Tibial artery (tissue), 4 donors: ENCODE measurements at regions not wholly inside any gene's neighbourhood (a gene's known extent, or its start where the extent isn't known, plus 50 kb on each side); places are given as distances from the start of the nearest gene placed in this dataset.

Experiments
- DNase-seq, 2 donors: peaks; one replicate each; pipeline ENCODE4 v3.0.0-alpha.2; 2019
- H3K27ac ChIP-seq, 2 donors: fragments of 200-600 bp; sonication (generic) in 1 of 2; 1 replicate in 1 of 2; 2 replicates in 1 of 2; pipeline ENCODE4 v1.5.1; 2018 to 2019; ENCODE audit warnings: mild to moderate bottlenecking in 1 of 2
- H3K27me3 ChIP-seq, 2 donors: fragments of 200-600 bp; sonication (generic) in 1 of 2; one replicate each; pipeline versions ENCODE4 v1.5.1 to v1.6.0; 2016 to 2019
- H3K36me3 ChIP-seq, 3 donors: fragments of 200-600 bp; sonication (generic) in 2 of 3; one replicate each; pipeline ENCODE4 v1.5.1; 2016 to 2019; ENCODE audit warnings: mild to moderate bottlenecking in 2 of 3
- H3K4me1 ChIP-seq, 4 donors: fragments of 200-600 bp; sonication (generic) in 2 of 4; 1 replicate in 3 of 4; 2 replicates in 1 of 4; pipeline ENCODE4 v1.5.1; 2016 to 2019
- H3K4me3 ChIP-seq, 2 donors: fragments of 200-600 bp; sonication (generic) in 1 of 2; 1 replicate in 1 of 2; 2 replicates in 1 of 2; pipeline ENCODE4 v1.5.1; 2018 to 2019; ENCODE audit warnings: mild to moderate bottlenecking in 2 of 2
- H3K9me3 ChIP-seq, 3 donors: fragments of 200-600 bp; sonication (generic) in 1 of 3; one replicate each; pipeline ENCODE4 v1.5.1; 2016 to 2019
- intact Hi-C: fragments of 100-400 bp; cut with DNase I; formaldehyde crosslinking; loops from one replicate; pipeline ENCODE4 v1.15.0; 2023; ENCODE audit warnings: low total_unique reads
- TF ChIP-seq, protein P1 (sequence below), 2 experiments: fragments of 200-600 bp in 1 of 2; fragments of 450-650 bp in 1 of 2; IDR thresholded peaks; one replicate each; pipeline ENCODE4 v1.5.1; 2017 to 2019; ENCODE audit warnings: antibody characterized with exemption in 2 of 2, mild to moderate bottlenecking in 1 of 2, moderate library complexity in 1 of 2

DNA sequence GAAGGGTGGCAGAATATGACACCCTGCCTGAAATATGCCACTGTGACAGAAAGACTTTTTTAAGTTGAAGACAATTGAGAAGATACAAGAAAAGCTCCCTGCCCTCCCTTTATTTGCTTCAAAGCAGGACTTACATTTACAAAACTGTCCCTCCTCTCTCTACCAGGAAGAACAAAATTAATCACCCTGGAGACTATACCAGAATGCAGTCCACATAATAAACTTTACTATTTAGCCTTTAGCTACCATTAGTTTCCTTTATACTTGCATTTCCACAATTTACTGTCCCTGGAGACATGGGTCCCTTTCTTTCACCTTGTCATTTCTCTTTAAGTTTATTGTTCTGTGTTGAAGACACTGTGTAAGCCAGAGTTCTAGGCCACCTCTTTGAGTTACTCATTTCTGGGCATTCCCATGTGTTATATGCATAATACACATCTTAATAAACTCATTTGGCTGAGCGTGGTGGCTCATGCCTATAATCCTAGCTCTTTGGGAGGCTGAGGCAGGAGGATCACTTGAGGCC, 238.8 kb downstream of the RFC3 start:
- TF ChIP-seq, protein P1, sequence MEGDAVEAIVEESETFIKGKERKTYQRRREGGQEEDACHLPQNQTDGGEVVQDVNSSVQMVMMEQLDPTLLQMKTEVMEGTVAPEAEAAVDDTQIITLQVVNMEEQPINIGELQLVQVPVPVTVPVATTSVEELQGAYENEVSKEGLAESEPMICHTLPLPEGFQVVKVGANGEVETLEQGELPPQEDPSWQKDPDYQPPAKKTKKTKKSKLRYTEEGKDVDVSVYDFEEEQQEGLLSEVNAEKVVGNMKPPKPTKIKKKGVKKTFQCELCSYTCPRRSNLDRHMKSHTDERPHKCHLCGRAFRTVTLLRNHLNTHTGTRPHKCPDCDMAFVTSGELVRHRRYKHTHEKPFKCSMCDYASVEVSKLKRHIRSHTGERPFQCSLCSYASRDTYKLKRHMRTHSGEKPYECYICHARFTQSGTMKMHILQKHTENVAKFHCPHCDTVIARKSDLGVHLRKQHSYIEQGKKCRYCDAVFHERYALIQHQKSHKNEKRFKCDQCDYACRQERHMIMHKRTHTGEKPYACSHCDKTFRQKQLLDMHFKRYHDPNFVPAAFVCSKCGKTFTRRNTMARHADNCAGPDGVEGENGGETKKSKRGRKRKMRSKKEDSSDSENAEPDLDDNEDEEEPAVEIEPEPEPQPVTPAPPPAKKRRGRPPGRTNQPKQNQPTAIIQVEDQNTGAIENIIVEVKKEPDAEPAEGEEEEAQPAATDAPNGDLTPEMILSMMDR (IDR thresholded peaks at IDR 0.05): no peak
- Histone ChIP-seq H3K27ac (no peak overlapping the region), H3K27me3 (no peaks in the 10 kb centered on the region), H3K9me3 (peaks cover 0 to 6% (median 0%) of the 10 kb centered on the region in 3 donors), H3K36me3 (no peaks in the 10 kb centered on the region), H3K4me1 (no peaks in the 10 kb centered on the region), H3K4me3 (no peak overlapping the region)
- no peak for DNase-seq
- intact Hi-C loops: no loop called here

DNA sequence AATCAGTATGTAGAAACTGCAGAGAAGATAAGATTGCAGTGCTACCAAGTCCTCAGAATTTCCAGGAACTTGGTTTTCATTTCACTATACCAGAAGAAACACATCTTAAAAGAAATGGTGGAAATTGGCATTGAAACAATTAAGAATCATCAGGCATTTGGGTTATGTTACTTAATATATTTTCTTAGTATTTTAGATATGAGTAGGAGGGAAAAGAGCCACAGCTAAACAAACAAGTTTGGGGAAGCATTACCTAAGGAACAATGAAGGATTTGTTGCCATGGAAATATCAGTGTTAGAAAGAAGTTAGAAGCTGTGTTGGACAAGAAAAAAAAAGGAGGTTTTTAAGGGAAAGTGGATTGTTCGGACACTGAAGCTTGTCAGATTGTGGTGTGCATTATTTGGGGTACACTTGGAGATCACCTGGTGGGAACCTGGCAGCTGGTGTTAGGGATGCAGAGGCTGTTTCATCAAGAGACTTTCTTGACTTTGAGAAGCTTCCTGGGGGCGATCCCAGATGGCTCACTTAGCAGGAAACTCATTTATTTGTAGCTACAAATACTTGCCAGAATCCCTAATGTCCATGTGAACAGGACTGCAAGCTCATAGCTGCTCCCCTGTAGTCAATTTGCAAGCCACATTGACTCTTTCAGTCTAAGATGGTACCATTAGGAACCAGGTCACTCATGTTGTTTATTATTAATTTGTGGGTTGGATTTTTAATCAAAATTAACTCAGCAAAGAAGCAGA, 246.7 kb downstream of the RFC3 start:
- intact Hi-C loops: no loop called here
- H3K9me3 ChIP-seq: no peaks in the 10 kb centered on the region
- no peak for DNase-seq
- no peak overlapping the region for H3K4me3 ChIP-seq
- no peaks in the 10 kb centered on the region for H3K4me1 ChIP-seq
- no peak overlapping the region for H3K27ac ChIP-seq
- no peaks in the 10 kb centered on the region for H3K27me3 ChIP-seq
- TF ChIP-seq, protein P1 (IDR thresholded peaks at IDR 0.05): no peak
- H3K36me3 ChIP-seq: no peaks in the 10 kb centered on the region

DNA sequence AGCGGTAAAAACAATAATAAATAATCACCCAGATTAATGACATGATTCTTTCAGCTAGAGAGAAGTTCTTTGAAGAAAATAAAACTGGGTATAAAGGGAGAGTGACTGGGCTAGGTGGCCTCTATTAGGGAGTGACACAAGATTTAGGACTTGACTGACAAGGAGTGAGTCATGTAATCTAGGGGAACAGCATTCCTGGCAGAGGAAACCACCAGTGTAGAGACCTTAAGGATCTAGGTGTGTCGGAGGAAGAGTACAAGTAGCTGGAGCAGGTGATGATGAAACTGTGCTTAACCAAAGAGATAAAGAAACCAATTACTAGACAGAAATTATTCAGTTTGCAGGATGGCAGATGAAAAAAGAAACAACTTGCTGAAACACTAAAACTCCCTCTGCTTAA, 248.0 kb downstream of the RFC3 start:
- H3K27me3 ChIP-seq: no peaks in the 10 kb centered on the region
- H3K4me1 ChIP-seq: no peaks in the 10 kb centered on the region
- intact Hi-C loops: no loop called here
- TF ChIP-seq, protein P1 (IDR thresholded peaks at IDR 0.05): no peak
- no peak overlapping the region for H3K4me3 ChIP-seq
- H3K9me3 ChIP-seq: no peaks in the 10 kb centered on the region
- no peak overlapping the region for H3K27ac ChIP-seq
- no peak for DNase-seq
- no peaks in the 10 kb centered on the region for H3K36me3 ChIP-seq

DNA sequence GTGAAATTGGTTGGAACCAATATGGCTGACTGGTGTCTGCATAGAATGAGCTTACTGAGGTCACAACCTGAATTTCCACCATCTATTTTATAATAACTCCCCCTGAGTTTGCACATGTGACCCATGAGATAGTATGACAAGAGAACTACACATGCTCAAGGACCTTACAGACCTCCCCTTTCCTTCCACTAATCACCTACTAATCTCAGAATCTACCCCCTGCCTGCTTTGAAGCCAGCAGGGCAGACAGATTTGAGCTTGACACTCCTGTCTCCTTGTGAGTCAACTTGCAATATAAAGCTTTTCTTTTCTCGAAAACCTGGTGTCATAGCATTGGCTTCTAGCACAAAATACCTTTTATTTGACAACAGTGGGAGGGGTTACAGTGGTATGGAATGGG, 248.4 kb downstream of the RFC3 start:
- H3K9me3 ChIP-seq: no peaks in the 10 kb centered on the region
- no peaks in the 10 kb centered on the region for H3K36me3 ChIP-seq
- intact Hi-C loops: no loop called here
- H3K27me3 ChIP-seq: no peaks in the 10 kb centered on the region
- H3K4me3 ChIP-seq: no peak overlapping the region
- no peak for DNase-seq
- no peak overlapping the region for H3K27ac ChIP-seq
- H3K4me1 ChIP-seq: no peaks in the 10 kb centered on the region
- TF ChIP-seq, protein P1 (IDR thresholded peaks at IDR 0.05): no peak

DNA sequence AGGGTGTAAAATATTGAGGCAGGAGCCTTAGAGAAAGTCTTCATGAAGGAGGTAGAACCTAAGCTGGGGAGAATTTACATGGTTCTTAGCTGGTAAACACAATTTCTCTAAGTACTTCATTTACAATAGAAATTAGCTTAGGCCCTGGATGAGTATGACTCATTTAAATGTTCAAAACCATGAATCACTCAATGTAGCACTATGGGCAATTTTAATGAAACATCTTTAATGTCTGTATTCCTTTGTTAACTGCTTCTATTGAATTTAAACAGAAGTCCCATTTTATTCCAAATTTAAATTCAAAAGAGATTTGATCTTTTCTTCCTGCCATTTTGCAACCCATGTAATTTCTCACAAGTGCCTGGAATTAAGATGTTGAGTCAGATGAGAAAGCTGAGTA, 252.1 kb downstream of the RFC3 start:
- intact Hi-C loops: no loop called here
- no peak overlapping the region for H3K4me3 ChIP-seq
- no peaks in the 10 kb centered on the region for H3K36me3 ChIP-seq
- no peak for DNase-seq
- H3K4me1 ChIP-seq: no peaks in the 10 kb centered on the region
- no peaks in the 10 kb centered on the region for H3K27me3 ChIP-seq
- H3K27ac ChIP-seq: no peak overlapping the region
- peaks cover 0 to 7% (median 0%) of the 10 kb centered on the region in 3 donors for H3K9me3 ChIP-seq
- TF ChIP-seq, protein P1 (IDR thresholded peaks at IDR 0.05): no peak
